ENCODE measurements at regions not wholly inside any gene's neighbourhood (a gene's known extent, or its start where the extent isn't known, plus 50 kb on each side); places are given as distances from the start of the nearest gene placed in this dataset.

GRCh38 chr14:38611928-38612327, 356.0 kb upstream of the CLEC14A start:
- TF ChIP-seq CTCF (IDR thresholded peaks at IDR 0.05), result no peak
- no peak for TF ChIP-seq EP300 (IDR thresholded peaks at IDR 0.05)

Data from stomach (tissue), 4 donors.